ENCODE measurements at regions not wholly inside any gene's neighbourhood (a gene's known extent, or its start where the extent isn't known, plus 50 kb on each side); places are given as distances from the start of the nearest gene placed in this dataset.

GRCh38 chr12:111202237-111202915 is 166.5 kb downstream of the PHETA1 start:
- no peak overlapping the region for H3K27ac ChIP-seq
- H3K36me3 ChIP-seq: no peaks in the 10 kb centered on the region
- no peak for DNase-seq (ENCODE audit: low read depth in 1 of 2, low spot score in 2 of 2)
- H3K27me3 ChIP-seq (replicated peaks): peaks cover 4% of the 10 kb centered on the region; the same call in 1 of the 2 replicates
- H3K9me3 ChIP-seq (replicated peaks): no peaks in the 10 kb centered on the region
- H3K4me3 ChIP-seq: no peak overlapping the region
- H3K4me1 ChIP-seq (replicated peaks): no peaks in the 10 kb centered on the region

GRCh38 chr12:111201495-111202236 is 167.2 kb downstream of the PHETA1 start:
- no peak overlapping the region for H3K4me3 ChIP-seq
- no peaks in the 10 kb centered on the region for H3K9me3 ChIP-seq (replicated peaks)
- DNase-seq (ENCODE audit: low read depth in 1 of 2, low spot score in 2 of 2): no peak
- peaks cover 6% of the 10 kb centered on the region for H3K27me3 ChIP-seq (replicated peaks)
- H3K4me1 ChIP-seq (replicated peaks): no peaks in the 10 kb centered on the region
- H3K36me3 ChIP-seq: no peaks in the 10 kb centered on the region
- no peak overlapping the region for H3K27ac ChIP-seq

- H3K36me3 ChIP-seq: no peaks in the 10 kb centered on the region
- no peak overlapping the region for H3K4me3 ChIP-seq
- DNase-seq (ENCODE audit: low read depth in 1 of 2, low spot score in 2 of 2): no peak
- H3K27ac ChIP-seq: no peak overlapping the region
- no peaks in the 10 kb centered on the region for H3K4me1 ChIP-seq (replicated peaks)
- H3K9me3 ChIP-seq (replicated peaks): no peaks in the 10 kb centered on the region
- peaks cover 13% of the 10 kb centered on the region for H3K27me3 ChIP-seq (replicated peaks)
Measured at GRCh38 chr12:111201036-111201435, 167.9 kb downstream of the PHETA1 start.

- no peaks in the 10 kb centered on the region for H3K9me3 ChIP-seq (replicated peaks)
- H3K27me3 ChIP-seq (replicated peaks): peaks cover 40% of the 10 kb centered on the region
- H3K36me3 ChIP-seq: no peaks in the 10 kb centered on the region
- no peak for DNase-seq (ENCODE audit: low read depth in 1 of 2, low spot score in 2 of 2)
- H3K27ac ChIP-seq: no peak overlapping the region
- no peak overlapping the region for H3K4me3 ChIP-seq
- H3K4me1 ChIP-seq (replicated peaks): no peaks in the 10 kb centered on the region
Measured at GRCh38 chr12:111197376-111197944, 171.4 kb downstream of the PHETA1 start.

GRCh38 chr12:111196532-111196931 is 172.4 kb downstream of the PHETA1 start:
- Histone ChIP-seq H3K27ac (no peak overlapping the region), H3K36me3 (no peaks in the 10 kb centered on the region), H3K4me3 (no peak overlapping the region), H3K27me3 (replicated peaks) (peaks cover 46% of the 10 kb centered on the region), H3K9me3 (replicated peaks) (no peaks in the 10 kb centered on the region), H3K4me1 (replicated peaks) (no peaks in the 10 kb centered on the region)
- DNase-seq (ENCODE audit: low read depth in 1 of 2, low spot score in 2 of 2): no peak

GRCh38 chr12:111195316-111195715 is 173.6 kb downstream of the PHETA1 start:
- Histone ChIP-seq H3K36me3 (no peaks in the 10 kb centered on the region), H3K4me1 (replicated peaks) (no peaks in the 10 kb centered on the region), H3K4me3 (no peak overlapping the region), H3K9me3 (replicated peaks) (0 out of 2 replicates have a peak, but pooled peaks cover 1% of the 10 kb centered on the region), H3K27me3 (replicated peaks) (peaks cover 45% of the 10 kb centered on the region), H3K27ac (no peak overlapping the region)
- no peak for DNase-seq (ENCODE audit: low read depth in 1 of 2, low spot score in 2 of 2)

- Histone ChIP-seq H3K36me3 (no peaks in the 10 kb centered on the region), H3K4me3 (no peak overlapping the region), H3K4me1 (replicated peaks) (no peaks in the 10 kb centered on the region), H3K27me3 (replicated peaks) (peaks cover 45% of the 10 kb centered on the region), H3K27ac (no peak overlapping the region), H3K9me3 (replicated peaks) (0 out of 2 replicates have a peak, but pooled peaks cover 8% of the 10 kb centered on the region)
- no peak for DNase-seq (ENCODE audit: low read depth in 1 of 2, low spot score in 2 of 2)
Measured at GRCh38 chr12:111194703-111195051, 174.2 kb downstream of the PHETA1 start.

- DNase-seq (ENCODE audit: low read depth in 1 of 2, low spot score in 2 of 2): no peak
- Histone ChIP-seq H3K9me3 (replicated peaks) (0 out of 2 replicates have a peak, but pooled peaks cover 8% of the 10 kb centered on the region), H3K4me1 (replicated peaks) (no peaks in the 10 kb centered on the region), H3K27me3 (replicated peaks) (peaks cover 49% of the 10 kb centered on the region), H3K27ac (no peak overlapping the region), H3K36me3 (no peaks in the 10 kb centered on the region), H3K4me3 (no peak overlapping the region)
Measured at GRCh38 chr12:111193977-111194702, 174.8 kb downstream of the PHETA1 start.

GRCh38 chr12:111193496-111193895 is 175.4 kb downstream of the PHETA1 start:
- Histone ChIP-seq H3K9me3 (replicated peaks) (0 out of 2 replicates have a peak, but pooled peaks cover 8% of the 10 kb centered on the region), H3K4me3 (no peak overlapping the region), H3K36me3 (no peaks in the 10 kb centered on the region), H3K27ac (no peak overlapping the region), H3K4me1 (replicated peaks) (no peaks in the 10 kb centered on the region), H3K27me3 (replicated peaks) (peaks cover 49% of the 10 kb centered on the region)
- DNase-seq (ENCODE audit: low read depth in 1 of 2, low spot score in 2 of 2): no peak

- Histone ChIP-seq H3K4me1 (replicated peaks) (no peaks in the 10 kb centered on the region), H3K36me3 (no peaks in the 10 kb centered on the region), H3K4me3 (no peak overlapping the region), H3K9me3 (replicated peaks) (0 out of 2 replicates have a peak, but pooled peaks cover 8% of the 10 kb centered on the region), H3K27ac (no peak overlapping the region), H3K27me3 (replicated peaks) (peaks cover 49% of the 10 kb centered on the region)
- DNase-seq (ENCODE audit: low read depth in 1 of 2, low spot score in 2 of 2): no peak
Measured at GRCh38 chr12:111193067-111193466, 175.8 kb downstream of the PHETA1 start.

- no peak for DNase-seq (ENCODE audit: low read depth in 1 of 2, low spot score in 2 of 2)
- no peaks in the 10 kb centered on the region for H3K36me3 ChIP-seq
- peaks cover 49% of the 10 kb centered on the region for H3K27me3 ChIP-seq (replicated peaks)
- 0 out of 2 replicates have a peak, but pooled peaks cover 8% of the 10 kb centered on the region for H3K9me3 ChIP-seq (replicated peaks)
- H3K27ac ChIP-seq: no peak overlapping the region
- H3K4me1 ChIP-seq (replicated peaks): no peaks in the 10 kb centered on the region
- H3K4me3 ChIP-seq: no peak overlapping the region
Measured at GRCh38 chr12:111192647-111193046, 176.2 kb downstream of the PHETA1 start.

- H3K4me3 ChIP-seq: no peak overlapping the region
- H3K36me3 ChIP-seq: no peaks in the 10 kb centered on the region
Measured at GRCh38 chr12:111190741-111191526, 178.0 kb downstream of the PHETA1 start.

GRCh38 chr12:111189792-111190191 is 179.1 kb downstream of the PHETA1 start:
- Histone ChIP-seq H3K4me1 (replicated peaks) (no peaks in the 10 kb centered on the region), H3K4me3 (no peak overlapping the region), H3K27ac (no peak overlapping the region), H3K36me3 (no peaks in the 10 kb centered on the region), H3K9me3 (replicated peaks) (0 out of 2 replicates have a peak, but pooled peaks cover 8% of the 10 kb centered on the region), H3K27me3 (replicated peaks) (peaks cover 30% of the 10 kb centered on the region)
- no peak for DNase-seq (ENCODE audit: low read depth in 1 of 2, low spot score in 2 of 2)

More at GRCh38 chr12:111190741-111191526, 178.0 kb downstream of the PHETA1 start:
- Histone ChIP-seq H3K27me3 (replicated peaks) (peaks cover 38% of the 10 kb centered on the region), H3K27ac (no peak overlapping the region), H3K9me3 (replicated peaks) (0 out of 2 replicates have a peak, but pooled peaks cover 8% of the 10 kb centered on the region), H3K4me1 (replicated peaks) (no peaks in the 10 kb centered on the region)
- no peak for DNase-seq (ENCODE audit: low read depth in 1 of 2, low spot score in 2 of 2)

Data from SJSA1 (cell line).